ENCODE measurements at regions not wholly inside any gene's neighbourhood (a gene's known extent, or its start where the extent isn't known, plus 50 kb on each side); places are given as distances from the start of the nearest gene placed in this dataset.

GRCh38 chr14:101070540-101071492 is 167.3 kb upstream of the RTL1 start:
- 83 to 94% (median 90%) methylated on average over 16 of the region's 16 CpGs for WGBS, 3 donors
- no peak overlapping the region for H3K27ac ChIP-seq (ENCODE audit: low read depth, low read length)

GRCh38 chr14:101071493-101071906 is 168.0 kb upstream of the RTL1 start:
- WGBS, 3 donors = 71 to 81% (median 79%) methylated on average over 12 of the region's 12 CpGs
- H3K27ac ChIP-seq (ENCODE audit: low read depth, low read length) = no peak overlapping the region

GRCh38 chr14:101072070-101072469 is 168.5 kb upstream of the RTL1 start:
- no peak overlapping the region for H3K27ac ChIP-seq (ENCODE audit: low read depth, low read length)
- WGBS, 3 donors = 82 to 92% (median 85%) methylated on average over 9 to 10 of the region's 10 CpGs

- no peak overlapping the region for H3K27ac ChIP-seq (ENCODE audit: low read depth, low read length)
- WGBS, 3 donors = 77 to 80% (median 77%) methylated on average over 16 of the region's 16 CpGs
Measured at GRCh38 chr14:101072531-101072930, 169.0 kb upstream of the RTL1 start.

- 53 to 70% (median 60%) methylated on average over 27 to 28 of the region's 28 CpGs for WGBS, 3 donors
- no peak overlapping the region for H3K27ac ChIP-seq (ENCODE audit: low read depth, low read length)
Measured at GRCh38 chr14:101072945-101073597, 169.5 kb upstream of the RTL1 start.

GRCh38 chr14:101073598-101073965 is 170.1 kb upstream of the RTL1 start:
- no peak overlapping the region for H3K27ac ChIP-seq (ENCODE audit: low read depth, low read length)
- 75 to 89% (median 75%) methylated on average over 6 to 7 of the region's 7 CpGs for WGBS, 3 donors

GRCh38 chr14:101074196-101075024 is 170.9 kb upstream of the RTL1 start:
- H3K27ac ChIP-seq (ENCODE audit: low read depth, low read length) = no peak overlapping the region
- 81 to 87% (median 84%) methylated on average over 13 of the region's 13 CpGs for WGBS, 3 donors

- H3K27ac ChIP-seq (ENCODE audit: low read depth, low read length) = no peak overlapping the region
- WGBS, 3 donors = 58 to 70% (median 64%) methylated on average over 9 of the region's 9 CpGs
Measured at GRCh38 chr14:101075025-101075800, 171.7 kb upstream of the RTL1 start.

- H3K27ac ChIP-seq (ENCODE audit: low read depth, low read length) = no peak overlapping the region
- 46 to 67% (median 64%) methylated on average over 15 of the region's 15 CpGs for WGBS, 3 donors
Measured at GRCh38 chr14:101075801-101076413, 172.4 kb upstream of the RTL1 start.

- WGBS, 3 donors = 49 to 69% (median 63%) methylated on average over 28 to 29 of the region's 29 CpGs
- H3K27ac ChIP-seq (ENCODE audit: low read depth, low read length) = no peak overlapping the region
Measured at GRCh38 chr14:101076451-101077198, 173.1 kb upstream of the RTL1 start.

- H3K27ac ChIP-seq (ENCODE audit: low read depth, low read length) = no peak overlapping the region
- WGBS, 3 donors = 4 to 7% (median 6%) methylated on average over 36 to 38 of the region's 38 CpGs
Measured at GRCh38 chr14:101077481-101078074, 174.1 kb upstream of the RTL1 start.

- no peak overlapping the region for H3K27ac ChIP-seq (ENCODE audit: low read depth, low read length)
- WGBS, 3 donors = 80 to 90% (median 82%) methylated on average over 8 of the region's 8 CpGs
Measured at GRCh38 chr14:101078170-101078891, 174.8 kb upstream of the RTL1 start.

GRCh38 chr14:101078892-101079221 is 175.3 kb upstream of the RTL1 start:
- WGBS, 3 donors = 79 to 89% (median 86%) methylated on average over 9 of the region's 9 CpGs
- no peak overlapping the region for H3K27ac ChIP-seq (ENCODE audit: low read depth, low read length)

GRCh38 chr14:101080922-101081593 is 177.5 kb upstream of the RTL1 start:
- WGBS, 3 donors = 75 to 94% (median 90%) methylated on average over 2 of the region's 2 CpGs
- no peak overlapping the region for H3K27ac ChIP-seq (ENCODE audit: low read depth, low read length)

- no peak overlapping the region for H3K27ac ChIP-seq (ENCODE audit: low read depth, low read length)
- WGBS, 3 donors = 73 to 84% (median 79%) methylated on average over 10 of the region's 10 CpGs
Measured at GRCh38 chr14:101082036-101082435, 178.5 kb upstream of the RTL1 start.

Measured in adipose tissue (tissue), 3 donors.